Tibial nerve (tissue), 3 donors: ENCODE measurements at regions not wholly inside any gene's neighbourhood (a gene's known extent, or its start where the extent isn't known, plus 50 kb on each side); places are given as distances from the start of the nearest gene placed in this dataset.

Experiments used
- POLR2A ChIP-seq, 2 donors: fragments of 450-650 bp; IDR thresholded peaks; one replicate each; pipeline ENCODE4 v1.6.1; 2017; ENCODE audit warnings: antibody characterized with exemption in 2 of 2, mild to moderate bottlenecking in 2 of 2, moderate library complexity in 2 of 2
- TF ChIP-seq, protein P1 (sequence below), 5 experiments: fragments of 200-600 bp in 3 of 5; fragments of 450-650 bp in 2 of 5; sonication (generic) in 3 of 5; IDR thresholded peaks; one replicate each; pipeline ENCODE4 v1.5.1; 2016 to 2019; ENCODE audit warnings: antibody characterized with exemption in 5 of 5, mild to moderate bottlenecking in 3 of 5, moderate library complexity in 2 of 5

DNA sequence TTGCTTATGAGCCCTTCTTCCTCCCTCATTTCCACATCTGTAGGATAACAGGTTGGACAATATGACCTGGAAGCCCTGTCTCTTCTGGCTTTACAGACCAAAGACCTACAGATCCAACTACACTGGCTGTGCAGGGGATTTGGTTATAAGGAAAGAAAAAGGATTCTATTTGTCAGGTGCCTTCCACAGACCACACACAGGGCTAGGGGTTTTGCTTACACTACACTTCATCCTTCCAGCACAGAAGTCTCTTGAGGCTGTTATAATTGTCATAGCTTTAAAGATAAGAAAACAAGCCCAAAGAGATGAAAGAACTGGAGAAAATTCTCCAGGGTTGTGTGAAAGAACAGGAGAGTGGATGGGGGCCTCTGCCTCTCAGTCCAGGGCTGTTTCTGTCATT, 302.6 kb downstream of the MYCN start:
- TF ChIP-seq, protein P1, sequence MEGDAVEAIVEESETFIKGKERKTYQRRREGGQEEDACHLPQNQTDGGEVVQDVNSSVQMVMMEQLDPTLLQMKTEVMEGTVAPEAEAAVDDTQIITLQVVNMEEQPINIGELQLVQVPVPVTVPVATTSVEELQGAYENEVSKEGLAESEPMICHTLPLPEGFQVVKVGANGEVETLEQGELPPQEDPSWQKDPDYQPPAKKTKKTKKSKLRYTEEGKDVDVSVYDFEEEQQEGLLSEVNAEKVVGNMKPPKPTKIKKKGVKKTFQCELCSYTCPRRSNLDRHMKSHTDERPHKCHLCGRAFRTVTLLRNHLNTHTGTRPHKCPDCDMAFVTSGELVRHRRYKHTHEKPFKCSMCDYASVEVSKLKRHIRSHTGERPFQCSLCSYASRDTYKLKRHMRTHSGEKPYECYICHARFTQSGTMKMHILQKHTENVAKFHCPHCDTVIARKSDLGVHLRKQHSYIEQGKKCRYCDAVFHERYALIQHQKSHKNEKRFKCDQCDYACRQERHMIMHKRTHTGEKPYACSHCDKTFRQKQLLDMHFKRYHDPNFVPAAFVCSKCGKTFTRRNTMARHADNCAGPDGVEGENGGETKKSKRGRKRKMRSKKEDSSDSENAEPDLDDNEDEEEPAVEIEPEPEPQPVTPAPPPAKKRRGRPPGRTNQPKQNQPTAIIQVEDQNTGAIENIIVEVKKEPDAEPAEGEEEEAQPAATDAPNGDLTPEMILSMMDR (IDR thresholded peaks at IDR 0.05), result no peak
- TF ChIP-seq POLR2A (IDR thresholded peaks at IDR 0.05), result no peak
